Stimulated activated CD4-positive, alpha-beta T cell treated with anti-CD3 and anti-CD28 coated beads, Interleukin-15, amount 100 ng/mL, for 24 hours (primary cell): ENCODE measurements at regions not wholly inside any gene's neighbourhood (a gene's known extent, or its start where the extent isn't known, plus 50 kb on each side); places are given as distances from the start of the nearest gene placed in this dataset.
"Not testable (repeated sequence)": the region's sequence is repeated elsewhere in the genome, so short reads cannot be mapped to it uniquely, and the experiment has no call there.

ENCODE experiments used
- DNase-seq: peaks from one replicate; pipeline ENCODE4 v3.0.0-alpha.2; 2020

DNA sequence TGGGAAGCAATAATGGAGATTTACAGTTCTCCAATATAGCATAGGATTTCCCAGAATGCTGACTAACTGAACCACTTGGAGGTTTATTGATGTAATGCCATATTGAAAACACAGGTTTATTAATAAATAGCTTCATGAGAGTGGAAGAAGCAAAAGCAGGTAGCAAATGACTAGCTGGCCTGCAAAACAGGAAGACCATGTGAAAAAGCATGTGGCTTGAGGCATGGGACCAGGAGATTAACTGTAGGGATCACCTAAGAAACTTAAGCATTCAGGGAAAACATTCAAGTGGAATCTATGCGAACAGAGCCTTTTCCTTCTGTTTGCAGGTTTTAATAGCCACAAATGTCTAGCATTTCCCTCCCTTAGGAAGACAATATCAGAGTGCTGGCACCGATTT is 679.7 kb downstream of the ZEB2 start:
- DNase-seq, result no peak

GRCh38 chr2:143839456-143839855 is 680.5 kb downstream of the ZEB2 start:
- DNase-seq, result no peak

DNA sequence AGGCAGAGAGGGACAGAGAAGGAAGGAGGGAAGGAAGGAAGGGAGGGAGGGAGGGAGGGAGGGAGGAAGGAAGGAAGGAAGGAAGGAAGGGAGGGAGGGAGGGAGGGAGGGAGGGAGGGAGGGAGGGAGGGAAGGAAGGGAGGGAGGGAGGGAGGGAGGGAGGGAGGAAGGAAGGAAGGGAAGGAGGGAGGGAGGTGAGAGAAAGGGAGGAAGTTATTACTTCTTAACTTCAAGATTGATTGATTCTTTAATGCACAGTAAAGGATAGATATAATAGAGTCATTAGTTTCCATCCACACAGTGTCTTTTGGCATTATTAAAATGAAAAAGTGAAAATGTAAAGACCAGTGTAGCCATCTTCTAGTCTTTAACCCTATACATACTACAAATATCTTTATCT is 682.9 kb downstream of the ZEB2 start:
- DNase-seq, result not testable (repeated sequence)

DNA sequence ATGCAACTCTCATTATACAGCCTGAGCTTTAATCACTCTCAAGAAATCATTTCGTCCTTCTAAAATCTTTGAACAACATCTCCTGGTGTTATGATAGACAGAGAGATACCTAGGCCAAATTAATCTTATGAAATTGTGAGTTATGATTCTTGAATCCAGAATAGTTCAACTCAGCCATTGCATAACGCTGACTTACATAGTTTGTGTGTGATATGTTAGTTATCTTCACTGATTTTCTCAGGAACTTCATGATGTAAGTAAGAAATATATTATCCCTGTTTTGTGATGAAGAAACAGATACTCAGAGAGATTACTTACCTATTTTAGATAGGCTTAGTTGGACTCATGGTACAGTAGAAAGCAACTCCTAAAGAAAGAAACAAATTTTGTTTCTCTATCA is 684.4 kb downstream of the ZEB2 start:
- DNase-seq, result no peak

DNA sequence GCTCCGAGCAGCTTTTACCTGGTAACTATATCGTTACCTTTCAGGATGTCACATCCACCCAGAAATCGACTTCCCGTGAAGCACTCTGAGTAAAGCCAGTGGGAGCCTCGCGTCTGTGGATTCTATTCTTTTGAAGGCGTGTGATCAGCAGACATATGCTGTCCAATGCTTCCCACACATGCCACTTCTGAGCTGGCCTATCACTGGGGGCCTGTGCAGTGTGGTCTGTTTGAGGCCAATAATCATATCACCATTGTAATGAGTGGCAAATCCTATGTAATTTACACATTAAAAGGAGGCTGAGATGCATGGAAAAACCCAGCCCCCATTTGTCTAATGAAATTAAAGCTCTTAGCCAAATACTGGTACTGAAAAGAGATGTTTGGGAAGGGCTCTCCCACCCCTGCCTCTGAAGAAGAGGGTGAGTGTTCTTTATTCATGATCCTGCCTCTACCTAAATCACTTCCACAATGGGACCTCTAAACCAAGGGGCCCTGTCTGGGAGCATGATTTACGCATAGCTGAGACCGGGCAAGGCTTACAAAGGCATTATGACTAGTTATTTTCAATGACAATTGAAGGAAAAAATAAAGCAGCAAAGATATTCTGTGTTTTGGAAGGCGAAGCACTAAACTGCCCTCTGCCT is 686.8 kb downstream of the ZEB2 start:
- DNase-seq, result no peak

DNA sequence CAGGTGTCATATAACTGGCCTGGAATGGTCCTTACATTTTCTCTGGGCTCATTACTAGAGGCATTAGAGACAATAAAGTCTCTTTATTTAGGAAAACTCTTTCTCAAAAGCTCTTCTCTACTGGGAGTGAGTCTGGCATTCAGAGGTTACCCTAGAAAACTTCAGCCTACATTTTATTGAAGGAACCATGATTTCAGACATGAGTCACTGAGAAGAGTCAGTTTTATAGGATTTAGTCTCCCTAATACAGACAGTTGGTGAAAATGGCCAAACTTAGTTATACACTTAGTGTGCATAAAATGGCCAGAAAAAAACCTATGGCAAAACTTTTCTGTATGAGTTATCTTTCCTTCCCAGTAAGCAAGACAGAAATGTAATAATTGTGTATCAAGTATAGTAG is 689.4 kb downstream of the ZEB2 start:
- no peak for DNase-seq

- no peak for DNase-seq
Observed at GRCh38 chr2:143828763-143829537, 691.0 kb downstream of the ZEB2 start.

- no peak for DNase-seq
Observed at GRCh38 chr2:143824791-143825190, 695.1 kb downstream of the ZEB2 start.

- DNase-seq, result no peak
Observed at GRCh38 chr2:143823876-143824275, 694.7 kb downstream of the ARHGAP15 start.

DNA sequence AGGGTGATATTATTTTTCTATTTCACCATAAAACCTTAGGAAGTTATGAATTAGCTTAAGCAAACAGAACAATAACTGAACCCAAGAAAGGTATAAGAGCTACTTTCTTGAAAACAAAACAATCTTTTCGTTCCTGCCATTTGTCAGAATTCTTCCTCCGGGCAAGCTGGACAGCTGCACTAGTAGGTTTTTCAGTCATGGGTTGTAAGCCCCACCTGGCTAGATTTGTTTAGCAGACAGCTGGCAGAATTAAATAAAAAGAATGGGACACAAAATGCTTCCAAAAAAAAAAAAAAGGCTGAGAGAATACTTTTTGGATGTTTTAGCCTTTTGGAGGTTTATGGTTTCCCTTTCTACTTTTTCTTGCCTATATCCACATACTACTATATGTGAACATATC is 694.1 kb downstream of the ARHGAP15 start:
- no peak for DNase-seq

GRCh38 chr2:143822736-143823135 is 693.5 kb downstream of the ARHGAP15 start:
- no peak for DNase-seq

DNA sequence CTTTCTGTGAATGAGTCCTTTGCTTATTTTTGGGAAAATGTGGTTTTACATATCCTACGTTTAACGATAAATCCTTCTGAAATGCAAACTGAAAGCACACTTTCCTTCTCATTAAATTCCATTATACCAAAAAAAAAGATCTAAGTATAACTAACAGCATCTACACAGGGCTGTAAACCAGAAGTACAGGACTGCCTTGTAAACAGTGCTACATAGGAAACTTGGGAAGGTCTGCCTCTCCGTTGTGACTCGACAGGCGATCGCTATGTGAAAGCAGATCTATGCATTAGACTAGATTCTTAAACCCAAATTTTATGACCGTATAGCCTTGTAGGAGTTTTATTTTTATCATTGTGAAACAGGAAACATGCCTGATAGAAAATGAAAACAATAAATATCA is 690.5 kb downstream of the ARHGAP15 start:
- no peak for DNase-seq

DNA sequence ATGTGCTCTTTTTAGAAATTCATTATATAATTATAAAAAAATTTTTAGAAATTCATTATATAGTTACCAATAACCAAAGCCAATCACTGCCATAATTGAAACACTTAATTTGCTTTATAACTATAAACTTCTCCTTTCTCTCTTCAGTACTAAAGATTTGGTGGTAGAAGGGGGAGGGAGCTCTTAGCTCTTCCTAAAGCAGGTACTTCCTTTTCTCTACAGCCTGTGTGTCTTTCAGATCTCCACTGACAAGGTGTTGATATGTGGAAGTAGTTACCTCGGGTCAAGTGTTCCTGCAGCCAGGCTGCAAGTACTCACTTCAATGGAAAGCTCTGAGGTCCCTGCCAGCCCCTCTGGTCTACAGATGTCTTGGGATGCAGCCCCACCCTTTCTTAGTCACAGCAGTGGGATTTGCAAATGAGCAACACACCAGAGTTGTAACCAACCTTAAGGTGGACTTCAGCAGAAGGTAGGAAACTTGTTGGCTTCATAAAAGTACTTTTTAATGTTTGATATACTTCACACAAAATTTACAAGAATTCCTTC is 690.0 kb downstream of the ARHGAP15 start:
- no peak for DNase-seq
